ENCODE measurements at regions not wholly inside any gene's neighbourhood (a gene's known extent, or its start where the extent isn't known, plus 50 kb on each side); places are given as distances from the start of the nearest gene placed in this dataset.
"Not testable (repeated sequence)": the region's sequence is repeated elsewhere in the genome, so short reads cannot be mapped to it uniquely, and the experiment has no call there.

GRCh38 chr9:117649126-117649525 lies 55.1 kb upstream of the TLR4 start:
- DNase-seq (ENCODE audit: low spot score) = no peak

- DNase-seq (ENCODE audit: low spot score) = peak; percentile 1
Observed at GRCh38 chr9:117644932-117645636, 59.1 kb upstream of the TLR4 start.

- peak; percentile 75 for DNase-seq (ENCODE audit: low spot score)
Observed at GRCh38 chr9:117644133-117644931, 59.9 kb upstream of the TLR4 start.

- DNase-seq (ENCODE audit: low spot score) = no peak
Observed at GRCh38 chr9:117643288-117643654, 60.9 kb upstream of the TLR4 start.

GRCh38 chr9:117642571-117643287 lies 61.5 kb upstream of the TLR4 start:
- DNase-seq (ENCODE audit: low spot score) = not testable (repeated sequence)

GRCh38 chr9:117636681-117637080 lies 67.5 kb upstream of the TLR4 start:
- no peak for DNase-seq (ENCODE audit: low spot score)

GRCh38 chr9:117625154-117625553 lies 79.0 kb upstream of the TLR4 start:
- DNase-seq (ENCODE audit: low spot score) = no peak

- DNase-seq (ENCODE audit: low spot score) = no peak
Observed at GRCh38 chr9:117624106-117624505, 80.1 kb upstream of the TLR4 start.

GRCh38 chr9:117622347-117622746 lies 81.9 kb upstream of the TLR4 start:
- no peak for DNase-seq (ENCODE audit: low spot score)

- no peak for DNase-seq (ENCODE audit: low spot score)
Observed at GRCh38 chr9:117616431-117616831, 87.8 kb upstream of the TLR4 start.

GRCh38 chr9:117612317-117612716 lies 91.9 kb upstream of the TLR4 start:
- no peak for DNase-seq (ENCODE audit: low spot score)

- DNase-seq (ENCODE audit: low spot score) = no peak
Observed at GRCh38 chr9:117597977-117598376, 106.2 kb upstream of the TLR4 start.

GRCh38 chr9:117596678-117597077 lies 107.5 kb upstream of the TLR4 start:
- no peak for DNase-seq (ENCODE audit: low spot score)

- no peak for DNase-seq (ENCODE audit: low spot score)
Observed at GRCh38 chr9:117595650-117596049, 108.6 kb upstream of the TLR4 start.

- no peak for DNase-seq (ENCODE audit: low spot score)
Observed at GRCh38 chr9:117587263-117587662, 116.9 kb upstream of the TLR4 start.

- no peak for DNase-seq (ENCODE audit: low spot score)
Observed at GRCh38 chr9:117574099-117574498, 130.1 kb upstream of the TLR4 start.

- DNase-seq (ENCODE audit: low spot score) = no peak
Observed at GRCh38 chr9:117564839-117565238, 139.4 kb upstream of the TLR4 start.

- no peak for DNase-seq (ENCODE audit: low spot score)
Observed at GRCh38 chr9:117561761-117562160, 142.4 kb upstream of the TLR4 start.

GRCh38 chr9:117555964-117556629 lies 141.2 kb upstream of the ASTN2 start:
- DNase-seq (ENCODE audit: low spot score) = peak; percentile 66

GRCh38 chr9:117552811-117553210 lies 138.0 kb upstream of the ASTN2 start:
- no peak for DNase-seq (ENCODE audit: low spot score)

- DNase-seq (ENCODE audit: low spot score) = no peak
Observed at GRCh38 chr9:117551171-117551570, 136.3 kb upstream of the ASTN2 start.

GRCh38 chr9:117549444-117549843 lies 134.6 kb upstream of the ASTN2 start:
- DNase-seq (ENCODE audit: low spot score) = no peak
